ENCODE measurements at regions not wholly inside any gene's neighbourhood (a gene's known extent, or its start where the extent isn't known, plus 50 kb on each side); places are given as distances from the start of the nearest gene placed in this dataset.
A peak's percentile ranks its signal among the peaks of the same experiment; 100 is the strongest.

GRCh38 chr2:6545795-6546194 is 319.9 kb downstream of the CMPK2 start:
- Histone ChIP-seq H3K4me3 (ENCODE audit: severe bottlenecking) (no peak overlapping the region), H3K27me3 (ENCODE audit: insufficient read depth, poor library complexity, severe bottlenecking) (no peaks in the 10 kb centered on the region), H3K27ac (ENCODE audit: poor library complexity, severe bottlenecking) (peak overlapping the region; percentile 61), H3K36me3 (ENCODE audit: low read depth) (no peaks in the 10 kb centered on the region), H3K4me1 (ENCODE audit: insufficient read depth, poor library complexity, severe bottlenecking) (no peaks in the 10 kb centered on the region), H3K9me3 (ENCODE audit: severe bottlenecking) (peaks cover 4% of the 10 kb centered on the region)
- DNase-seq (ENCODE audit: low spot score) (no peak), ATAC-seq (ENCODE audit: low read depth) (peak; percentile 51; the same call in 2 of the 3 replicates)
- no peak for TF ChIP-seq CTCF (IDR thresholded peaks at IDR 0.05; ENCODE audit: poor library complexity, severe bottlenecking)

- Histone ChIP-seq H3K36me3 (ENCODE audit: low read depth) (no peaks in the 10 kb centered on the region), H3K4me1 (ENCODE audit: insufficient read depth, poor library complexity, severe bottlenecking) (no peaks in the 10 kb centered on the region), H3K4me3 (ENCODE audit: severe bottlenecking) (no peak overlapping the region), H3K27me3 (ENCODE audit: insufficient read depth, poor library complexity, severe bottlenecking) (no peaks in the 10 kb centered on the region), H3K9me3 (ENCODE audit: severe bottlenecking) (peaks cover 4% of the 10 kb centered on the region), H3K27ac (ENCODE audit: poor library complexity, severe bottlenecking) (no peak overlapping the region)
- ATAC-seq (ENCODE audit: low read depth) (no peak), DNase-seq (ENCODE audit: low spot score) (no peak)
- no peak for TF ChIP-seq CTCF (IDR thresholded peaks at IDR 0.05; ENCODE audit: poor library complexity, severe bottlenecking)
Observed at GRCh38 chr2:6554466-6554865, 311.2 kb downstream of the CMPK2 start.

- no peak overlapping the region for H3K4me3 ChIP-seq (ENCODE audit: severe bottlenecking)
- no peaks in the 10 kb centered on the region for H3K4me1 ChIP-seq (ENCODE audit: insufficient read depth, poor library complexity, severe bottlenecking)
- H3K36me3 ChIP-seq (ENCODE audit: low read depth) = no peaks in the 10 kb centered on the region
- H3K27ac ChIP-seq (ENCODE audit: poor library complexity, severe bottlenecking) = peak overlapping the region; percentile 42
- DNase-seq (ENCODE audit: low spot score) = no peak
- H3K27me3 ChIP-seq (ENCODE audit: insufficient read depth, poor library complexity, severe bottlenecking) = no peaks in the 10 kb centered on the region
- no peak for TF ChIP-seq CTCF (IDR thresholded peaks at IDR 0.05; ENCODE audit: poor library complexity, severe bottlenecking)
- no peaks in the 10 kb centered on the region for H3K9me3 ChIP-seq (ENCODE audit: severe bottlenecking)
- peak; percentile 84 for ATAC-seq (ENCODE audit: low read depth)
Observed at GRCh38 chr2:6556755-6557154, 309.0 kb downstream of the CMPK2 start.

- DNase-seq (ENCODE audit: low spot score) (no peak), ATAC-seq (ENCODE audit: low read depth) (no peak)
- Histone ChIP-seq H3K9me3 (ENCODE audit: severe bottlenecking) (no peaks in the 10 kb centered on the region), H3K4me3 (ENCODE audit: severe bottlenecking) (no peak overlapping the region), H3K36me3 (ENCODE audit: low read depth) (no peaks in the 10 kb centered on the region), H3K27ac (ENCODE audit: poor library complexity, severe bottlenecking) (peak overlapping the region; percentile 42), H3K4me1 (ENCODE audit: insufficient read depth, poor library complexity, severe bottlenecking) (no peaks in the 10 kb centered on the region), H3K27me3 (ENCODE audit: insufficient read depth, poor library complexity, severe bottlenecking) (no peaks in the 10 kb centered on the region)
- TF ChIP-seq CTCF (IDR thresholded peaks at IDR 0.05; ENCODE audit: poor library complexity, severe bottlenecking) = no peak
Observed at GRCh38 chr2:6557737-6558136, 308.0 kb downstream of the CMPK2 start.

GRCh38 chr2:6562771-6563170 is 302.9 kb downstream of the CMPK2 start:
- Histone ChIP-seq H3K27me3 (ENCODE audit: insufficient read depth, poor library complexity, severe bottlenecking) (no peaks in the 10 kb centered on the region), H3K4me3 (ENCODE audit: severe bottlenecking) (no peak overlapping the region), H3K4me1 (ENCODE audit: insufficient read depth, poor library complexity, severe bottlenecking) (no peaks in the 10 kb centered on the region), H3K36me3 (ENCODE audit: low read depth) (no peaks in the 10 kb centered on the region), H3K9me3 (ENCODE audit: severe bottlenecking) (no peaks in the 10 kb centered on the region), H3K27ac (ENCODE audit: poor library complexity, severe bottlenecking) (no peak overlapping the region)
- ATAC-seq (ENCODE audit: low read depth) = no peak
- DNase-seq (ENCODE audit: low spot score) = no peak
- no peak for TF ChIP-seq CTCF (IDR thresholded peaks at IDR 0.05; ENCODE audit: poor library complexity, severe bottlenecking)

Measured in RWPE2 (cell line).